ENCODE measurements at regions not wholly inside any gene's neighbourhood (a gene's known extent, or its start where the extent isn't known, plus 50 kb on each side); places are given as distances from the start of the nearest gene placed in this dataset.

DNA sequence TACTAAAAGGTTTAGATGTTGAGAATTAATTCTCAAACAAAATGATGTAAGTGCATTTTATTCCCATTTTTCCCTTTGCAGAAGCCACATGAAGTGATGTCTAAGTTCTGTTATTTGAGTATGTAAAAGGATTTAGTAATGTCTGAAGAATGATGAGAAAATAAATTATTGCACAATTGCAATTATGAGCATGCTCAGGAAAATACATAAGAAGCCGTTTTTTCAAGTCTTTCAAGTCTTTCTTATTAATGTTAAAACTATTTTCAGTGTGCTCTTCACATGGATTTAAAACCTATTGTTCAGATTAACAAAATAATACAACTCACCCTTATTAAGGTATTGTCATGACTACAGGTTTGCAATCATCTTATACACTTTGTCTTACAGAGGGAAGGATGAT is 331.4 kb upstream of the NETO1 start:
- no peaks in the 10 kb centered on the region for H3K27me3 Mint-ChIP-seq (ENCODE audit: low read depth)
- no CpG with 5 or more reads among the region's 1 CpG for WGBS (ENCODE audit: extremely low coverage, insufficient read length, low lambda C conversion rate)
- no peak overlapping the region for H3K4me2 ChIP-seq (ENCODE audit: insufficient read depth, insufficient read length, low read length)

More for the DNA sequence above, 331.4 kb upstream of the NETO1 start:
- H2BK12ac ChIP-seq (ENCODE audit: insufficient read length, low read depth, low read length): no peak overlapping the region
- no peak overlapping the region for H2BK120ac ChIP-seq (ENCODE audit: low read depth, low read length, poor library complexity, severe bottlenecking)
- no peak overlapping the region for H4K91ac ChIP-seq (ENCODE audit: insufficient read length, low read depth, low read length)
- no peaks in the 10 kb centered on the region for H3K27me3 ChIP-seq (ENCODE audit: insufficient read depth, low read length)
- Mint-ChIP-seq H3K4me3 (no peak overlapping the region), H3K27ac (no peak overlapping the region), H3K4me1 (no peaks in the 10 kb centered on the region), H3K36me3 (ENCODE audit: insufficient read depth in 1 of 3, low read depth in 3 of 3) (no peaks in the 10 kb centered on the region), H3K9me3 (no peaks in the 10 kb centered on the region)
- H3K79me2 ChIP-seq (ENCODE audit: insufficient read depth, low read length): no peaks in the 10 kb centered on the region
- H3K23ac ChIP-seq (ENCODE audit: insufficient read length, low read depth, low read length): no peak overlapping the region
- no peak overlapping the region for H2AK5ac ChIP-seq (ENCODE audit: insufficient read length, low read length)
- H3K4ac ChIP-seq (ENCODE audit: low read depth, low read length): no peak overlapping the region
- H3K79me1 ChIP-seq (ENCODE audit: insufficient read depth, low read depth, low read length, poor library complexity, severe bottlenecking): no peaks in the 10 kb centered on the region
- H3K14ac ChIP-seq (ENCODE audit: insufficient read depth, low read length): no peak overlapping the region
- no peaks in the 10 kb centered on the region for H4K20me1 ChIP-seq (ENCODE audit: control insufficient read depth, insufficient read depth, insufficient read length)
- no peak overlapping the region for H2BK15ac ChIP-seq (ENCODE audit: low read depth, low read length)
- H2AFZ ChIP-seq (ENCODE audit: low read length): no peak overlapping the region
- no peak overlapping the region for H3T11ph ChIP-seq (ENCODE audit: low read length)
- DNase-seq: no peak
- no peaks in the 10 kb centered on the region for H3K4me1 ChIP-seq (ENCODE audit: insufficient read depth, low read length)
- H3K9ac ChIP-seq (ENCODE audit: extremely low read depth, insufficient read length, low read length): no peak overlapping the region
- no peak overlapping the region for H4K5ac ChIP-seq (ENCODE audit: insufficient read length, low read depth, low read length)
- TF ChIP-seq, protein P1, sequence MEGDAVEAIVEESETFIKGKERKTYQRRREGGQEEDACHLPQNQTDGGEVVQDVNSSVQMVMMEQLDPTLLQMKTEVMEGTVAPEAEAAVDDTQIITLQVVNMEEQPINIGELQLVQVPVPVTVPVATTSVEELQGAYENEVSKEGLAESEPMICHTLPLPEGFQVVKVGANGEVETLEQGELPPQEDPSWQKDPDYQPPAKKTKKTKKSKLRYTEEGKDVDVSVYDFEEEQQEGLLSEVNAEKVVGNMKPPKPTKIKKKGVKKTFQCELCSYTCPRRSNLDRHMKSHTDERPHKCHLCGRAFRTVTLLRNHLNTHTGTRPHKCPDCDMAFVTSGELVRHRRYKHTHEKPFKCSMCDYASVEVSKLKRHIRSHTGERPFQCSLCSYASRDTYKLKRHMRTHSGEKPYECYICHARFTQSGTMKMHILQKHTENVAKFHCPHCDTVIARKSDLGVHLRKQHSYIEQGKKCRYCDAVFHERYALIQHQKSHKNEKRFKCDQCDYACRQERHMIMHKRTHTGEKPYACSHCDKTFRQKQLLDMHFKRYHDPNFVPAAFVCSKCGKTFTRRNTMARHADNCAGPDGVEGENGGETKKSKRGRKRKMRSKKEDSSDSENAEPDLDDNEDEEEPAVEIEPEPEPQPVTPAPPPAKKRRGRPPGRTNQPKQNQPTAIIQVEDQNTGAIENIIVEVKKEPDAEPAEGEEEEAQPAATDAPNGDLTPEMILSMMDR (conservative IDR thresholded peaks at IDR 0.05): no peak
- H3K27ac ChIP-seq (ENCODE audit: insufficient read length, low read depth, low read length): no peak overlapping the region
- no peak overlapping the region for H3K56ac ChIP-seq (ENCODE audit: insufficient read length, low read depth, low read length)
- no peak overlapping the region for H3K18ac ChIP-seq (ENCODE audit: insufficient read length, low read depth, low read length)
- H3K9me3 ChIP-seq (ENCODE audit: control insufficient read depth, low read depth, low read length): no peaks in the 10 kb centered on the region
- no peak overlapping the region for H2BK20ac ChIP-seq (ENCODE audit: low read depth, low read length, poor library complexity, severe bottlenecking)
- no peak overlapping the region for H2BK5ac ChIP-seq (ENCODE audit: insufficient read length, low read length)
- no peaks in the 10 kb centered on the region for H3K23me2 ChIP-seq (ENCODE audit: insufficient read length, low read depth, low read length, poor library complexity, severe bottlenecking)
- H4K8ac ChIP-seq (replicated peaks; ENCODE audit: insufficient read length, low read depth, low read length): no peak overlapping the region

Measured in H9 (cell line).